Astrocyte of the spinal cord (primary cell): ENCODE measurements at regions not wholly inside any gene's neighbourhood (a gene's known extent, or its start where the extent isn't known, plus 50 kb on each side); places are given as distances from the start of the nearest gene placed in this dataset.
A peak's percentile ranks its signal among the peaks of the same experiment; 100 is the strongest.
"Not testable (repeated sequence)": the region's sequence is repeated elsewhere in the genome, so short reads cannot be mapped to it uniquely, and the experiment has no call there.

Source experiments
- DNase-seq: peaks from one replicate; pipeline ENCODE4 v3.0.0; 2011; ENCODE audit warnings: low read depth, low spot score
- H3K4me3 ChIP-seq: 2 replicates; pipeline ENCODE4 v1.5.1; 2011; ENCODE audit warnings: low read depth, mild to moderate bottlenecking, low read length, moderate library complexity
- in situ Hi-C: cut with HindIII; loops from 2 replicates; pipeline ENCODE4 v1.10.0; 2017; ENCODE audit warnings: low sequenced_read_pairs
- TF ChIP-seq, protein P1 (sequence below): IDR thresholded peaks from 2 replicates; pipeline ENCODE4 v1.5.1; 2012; ENCODE audit warnings: low read depth, mild to moderate bottlenecking, low read length, inconsistent platforms

DNA sequence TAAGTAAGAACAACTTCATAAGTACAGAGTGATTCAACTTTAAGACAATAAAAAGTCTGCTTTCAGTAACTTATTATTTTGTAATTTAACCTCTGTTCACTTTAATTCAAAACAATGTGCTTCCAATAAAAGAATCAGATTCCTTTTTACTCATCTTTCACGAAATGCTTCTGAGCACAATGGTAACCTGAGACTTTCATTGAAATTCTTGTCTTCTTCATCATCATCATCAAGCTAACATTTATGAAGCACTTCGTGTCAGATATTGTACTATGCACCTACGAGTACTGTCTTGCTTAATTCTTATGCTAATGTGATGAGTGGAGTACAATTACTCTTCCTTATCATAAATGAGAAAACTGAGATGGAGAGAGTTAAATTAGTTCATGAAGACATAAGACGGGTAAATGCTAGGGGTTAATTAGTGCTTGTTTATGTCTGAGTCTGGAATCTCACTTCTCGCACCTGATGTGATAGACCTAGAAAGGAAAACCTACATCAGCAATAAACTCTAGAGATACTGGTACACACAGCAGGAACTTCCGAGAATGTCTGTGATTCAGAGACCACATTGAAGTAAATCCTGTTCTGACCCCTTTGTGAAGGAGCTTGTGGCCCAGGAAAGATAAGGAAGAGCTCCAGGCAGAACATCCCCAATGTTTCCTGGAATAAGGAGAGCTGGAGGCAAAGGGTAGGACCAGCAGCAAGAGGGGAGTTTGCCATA is 227.6 kb upstream of the ETAA1 start:
- TF ChIP-seq, protein P1, sequence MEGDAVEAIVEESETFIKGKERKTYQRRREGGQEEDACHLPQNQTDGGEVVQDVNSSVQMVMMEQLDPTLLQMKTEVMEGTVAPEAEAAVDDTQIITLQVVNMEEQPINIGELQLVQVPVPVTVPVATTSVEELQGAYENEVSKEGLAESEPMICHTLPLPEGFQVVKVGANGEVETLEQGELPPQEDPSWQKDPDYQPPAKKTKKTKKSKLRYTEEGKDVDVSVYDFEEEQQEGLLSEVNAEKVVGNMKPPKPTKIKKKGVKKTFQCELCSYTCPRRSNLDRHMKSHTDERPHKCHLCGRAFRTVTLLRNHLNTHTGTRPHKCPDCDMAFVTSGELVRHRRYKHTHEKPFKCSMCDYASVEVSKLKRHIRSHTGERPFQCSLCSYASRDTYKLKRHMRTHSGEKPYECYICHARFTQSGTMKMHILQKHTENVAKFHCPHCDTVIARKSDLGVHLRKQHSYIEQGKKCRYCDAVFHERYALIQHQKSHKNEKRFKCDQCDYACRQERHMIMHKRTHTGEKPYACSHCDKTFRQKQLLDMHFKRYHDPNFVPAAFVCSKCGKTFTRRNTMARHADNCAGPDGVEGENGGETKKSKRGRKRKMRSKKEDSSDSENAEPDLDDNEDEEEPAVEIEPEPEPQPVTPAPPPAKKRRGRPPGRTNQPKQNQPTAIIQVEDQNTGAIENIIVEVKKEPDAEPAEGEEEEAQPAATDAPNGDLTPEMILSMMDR: no peak
- in situ Hi-C loops: no loop called here
- peak; percentile 17 for DNase-seq
- no peak overlapping the region for H3K4me3 ChIP-seq

DNA sequence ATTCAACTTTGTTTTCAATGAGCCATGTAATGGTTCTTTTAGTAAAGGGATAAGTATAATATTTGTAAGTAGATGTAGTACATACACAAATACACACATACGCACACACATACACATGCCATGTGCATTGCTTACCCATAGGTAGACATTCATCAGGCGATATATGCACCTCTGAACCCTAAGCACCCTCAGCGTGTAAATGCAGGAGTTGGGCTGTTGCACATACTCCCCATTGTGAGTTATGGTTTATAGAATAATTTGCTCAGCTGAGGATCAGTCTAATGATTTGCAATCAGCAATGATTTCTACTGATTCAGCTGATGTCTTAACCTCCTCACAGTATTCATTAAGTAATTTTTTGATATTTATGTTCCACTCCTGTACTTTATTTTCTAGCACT is 217.6 kb upstream of the ETAA1 start:
- DNase-seq: no peak
- in situ Hi-C loops: no loop called here
- TF ChIP-seq, protein P1: no peak
- no peak overlapping the region for H3K4me3 ChIP-seq

DNA sequence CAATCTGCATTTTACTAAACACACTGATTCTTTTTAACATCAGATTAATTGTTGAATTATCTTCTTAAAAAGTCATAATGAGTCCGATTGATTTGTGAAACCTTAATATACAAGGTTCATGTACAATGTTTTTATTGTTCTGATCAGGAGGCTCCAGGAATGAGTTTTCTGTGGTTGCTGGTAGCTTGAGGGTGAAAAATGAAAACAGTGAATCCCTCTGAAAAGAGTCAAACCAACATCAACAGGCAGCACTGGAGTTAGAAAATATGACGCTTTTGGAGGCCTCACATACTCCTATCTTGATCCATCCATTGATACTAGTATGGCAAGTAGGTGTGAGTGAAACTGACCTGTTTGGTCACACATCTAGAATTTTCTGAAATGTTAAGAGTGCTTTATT is 216.3 kb upstream of the ETAA1 start:
- in situ Hi-C loops: no loop called here
- H3K4me3 ChIP-seq: no peak overlapping the region
- TF ChIP-seq, protein P1: no peak
- no peak for DNase-seq

DNA sequence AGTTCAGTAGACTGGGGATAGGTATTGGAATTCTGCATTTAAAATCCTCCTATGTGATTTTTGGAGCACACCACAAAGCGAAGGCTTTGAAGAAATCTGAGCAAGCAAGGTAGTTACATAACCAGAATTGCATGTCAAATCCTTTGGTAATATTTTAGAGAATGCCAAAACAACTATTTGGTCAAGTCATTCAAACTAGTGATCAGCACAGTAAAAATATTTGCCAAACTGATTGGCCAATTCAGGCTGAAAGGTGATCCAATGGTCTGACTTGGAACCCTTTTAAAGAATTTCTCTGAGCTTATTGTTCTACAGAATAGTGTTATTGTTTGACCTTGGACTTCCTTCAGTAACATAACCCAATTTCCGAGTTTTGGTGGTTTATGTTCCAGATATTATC is 214.2 kb upstream of the ETAA1 start:
- no peak for DNase-seq
- H3K4me3 ChIP-seq: no peak overlapping the region
- TF ChIP-seq, protein P1: no peak
- in situ Hi-C loops: no loop called here

DNA sequence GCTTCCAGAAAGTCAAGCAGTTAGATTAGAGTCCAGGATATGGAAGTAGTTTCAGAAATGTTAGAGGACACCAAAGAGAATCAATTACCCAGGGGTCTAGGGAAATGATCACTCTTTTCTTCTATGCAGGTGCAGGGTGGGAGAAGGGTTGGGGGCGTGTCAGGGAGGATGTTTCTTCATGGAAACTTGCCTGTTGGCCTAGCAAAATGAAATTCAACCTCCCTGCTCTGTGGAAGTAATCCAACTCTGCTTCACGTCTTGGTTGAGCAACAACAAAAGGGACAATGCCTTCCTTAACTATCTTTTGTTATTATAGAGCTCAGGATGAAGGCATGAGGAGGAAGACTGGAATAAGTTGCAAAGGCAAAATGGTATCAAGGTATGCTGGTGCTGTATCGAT is 210.8 kb upstream of the ETAA1 start:
- TF ChIP-seq, protein P1: no peak
- in situ Hi-C loops: no loop called here
- no peak for DNase-seq
- H3K4me3 ChIP-seq: no peak overlapping the region

DNA sequence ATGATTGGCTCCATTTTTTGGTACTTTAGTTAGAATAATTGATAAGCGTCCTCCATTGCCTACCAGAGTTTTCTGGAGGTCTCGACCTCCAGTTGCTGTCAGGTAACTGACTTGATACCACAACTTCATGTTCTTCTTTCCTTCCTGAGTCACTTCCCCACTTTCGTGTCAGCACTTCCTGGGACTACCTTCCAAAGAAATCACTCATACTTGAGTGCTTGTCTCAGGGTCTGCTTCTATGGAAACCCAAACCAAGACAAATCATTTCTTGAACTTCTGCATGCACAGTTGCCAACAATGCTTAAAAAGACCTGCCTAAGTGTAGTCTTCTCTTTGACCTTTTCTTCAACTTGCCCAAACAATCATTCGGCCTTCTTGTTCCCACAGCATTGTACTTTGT is 210.3 kb upstream of the ETAA1 start:
- no peak for DNase-seq
- in situ Hi-C loops: no loop called here
- TF ChIP-seq, protein P1: no peak
- H3K4me3 ChIP-seq: no peak overlapping the region

DNA sequence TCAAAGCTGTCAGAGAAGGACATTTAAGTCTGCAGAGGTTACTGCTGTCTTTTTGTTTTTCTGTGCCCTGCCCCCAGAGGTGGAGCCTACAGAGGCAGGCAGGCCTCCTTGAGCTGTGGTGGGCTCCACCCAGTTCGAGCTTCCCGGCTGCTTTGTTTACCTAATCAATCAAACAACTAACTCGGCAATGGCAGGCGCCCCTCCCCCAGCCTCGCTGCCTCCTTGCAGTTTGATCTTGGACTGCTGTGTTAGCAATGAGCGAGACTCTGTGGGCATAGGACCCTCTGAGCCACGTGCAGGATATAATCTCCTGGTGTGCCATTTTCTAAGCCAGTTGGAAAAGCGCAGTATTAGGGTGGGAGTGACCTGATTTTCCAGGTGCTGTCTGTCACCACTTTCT is 201.8 kb upstream of the ETAA1 start:
- in situ Hi-C loops, DNase-seq, H3K4me3 ChIP-seq: not testable (repeated sequence)
